HCT116 (cell line): ENCODE measurements at regions not wholly inside any gene's neighbourhood (a gene's known extent, or its start where the extent isn't known, plus 50 kb on each side); places are given as distances from the start of the nearest gene placed in this dataset.

Experiments used
- ATAC-seq: fragments of 200-7000 bp; cut with Tn5 transposase; 2 replicates; pipeline ENCODE4 v1.9.1; 2020; ENCODE audit warnings: mild to moderate bottlenecking, moderate library complexity
- BruUV-seq: library from RNA; stranded (reverse); fragments of 400-500 nt; replicated peaks from 2 replicates; lab custom pipeline; 2021; lab: Mats Ljungman, UMichigan
- CTCF ChIA-PET: fragments of 300-600 bp; sonication (Branson Sonifier 250); formaldehyde crosslinking; loops from one replicate; lab custom pipeline; 2021; ENCODE audit warnings: antibody characterized with exemption; lab: Charles Lee
- POLR2A ChIA-PET: fragments of 300-600, 350-600 bp; sonication (Branson Sonifier 250); formaldehyde crosslinking; loops from one replicate; lab custom pipeline; 2021; ENCODE audit warnings: antibody characterized with exemption; lab: Charles Lee
- RAD21 ChIA-PET, 2 experiments: fragments of 300-600 bp; sonication (Branson Sonifier 250); formaldehyde crosslinking; loops; one replicate each; lab custom pipeline; 2023; ENCODE audit warnings: low total read pairs in 2 of 2; ENCODE audit not compliant: uncharacterized antibody in 2 of 2, unreplicated experiment in 2 of 2, low non-redundant PET in 1 of 2; lab: Charles Lee
- DNase-seq: peaks from one replicate; pipeline ENCODE4 v3.0.0-alpha.2; 2010; ENCODE audit warnings: low read depth, low spot score
- H2AFZ ChIP-seq: fragments of 200-600 bp; shearing (Covaris generic), sonication (generic); 2 replicates; pipeline ENCODE4 v1.6.1; 2017; ENCODE audit warnings: low read depth, mixed run types, mixed read lengths, antibody characterized with exemption, low read length; ENCODE audit not compliant: poor library complexity, severe bottlenecking
- H3K27ac ChIP-seq: 2 replicates; pipeline ENCODE4 v1.5.1; 2012; ENCODE audit warnings: low read depth, low read length
- H3K27me3 ChIP-seq: fragments of 200-600 bp; sonication (generic); 2 replicates; pipeline ENCODE4 v1.6.1; 2016; ENCODE audit warnings: mixed run types, low read length, mixed read lengths; ENCODE audit not compliant: insufficient read depth
- H3K36me3 ChIP-seq, 2 experiments: fragments of 200-500 bp in 1 of 2; fragments of 200-600 bp in 1 of 2; sonication (Bioruptor generic) in 1 of 2; sonication (generic) in 1 of 2; 2 replicates each; pipeline versions ENCODE4 v1.5.1 to v1.6.1; 2014 to 2016; ENCODE audit warnings: low read length in 2 of 2, inconsistent platforms in 1 of 2, mixed read lengths in 1 of 2, mixed run types in 1 of 2; ENCODE audit not compliant: insufficient read depth in 2 of 2, control insufficient read depth in 1 of 2
- H3K4me1 ChIP-seq, 2 experiments: fragments of 200-600 bp in 1 of 2; sonication (generic) in 1 of 2; 2 replicates each; pipeline versions ENCODE4 v1.5.1 to v1.6.1; 2012 to 2017; ENCODE audit warnings: low read length in 2 of 2, inconsistent platforms in 1 of 2, mild to moderate bottlenecking in 1 of 2, mixed read lengths in 1 of 2, mixed run types in 1 of 2, moderate library complexity in 1 of 2; ENCODE audit not compliant: insufficient read depth in 2 of 2, control insufficient read depth in 1 of 2
- H3K4me2 ChIP-seq: fragments of 200-600 bp; sonication (generic); 2 replicates; pipeline ENCODE4 v1.6.1; 2017; ENCODE audit warnings: mixed run types, low read length, mixed read lengths
- H3K4me3 ChIP-seq, 2 experiments: fragments of 200-600 bp in 1 of 2; sonication (generic) in 1 of 2; replicated peaks in 1 of 2; 2 replicates each; pipeline ENCODE4 v1.5.1; 2011 to 2016; ENCODE audit warnings: low read length in 2 of 2, control low read depth in 1 of 2, low read depth in 1 of 2, mild to moderate bottlenecking in 1 of 2, mixed read lengths in 1 of 2, mixed run types in 1 of 2
- H3K79me2 ChIP-seq: fragments of 200-600 bp; sonication (generic); 2 replicates; pipeline ENCODE4 v1.6.1; 2017; ENCODE audit warnings: mild to moderate bottlenecking, mixed run types, low read length, moderate library complexity, mixed read lengths; ENCODE audit not compliant: insufficient read depth
- H3K9ac ChIP-seq: fragments of 200-600 bp; sonication (generic); 2 replicates; pipeline ENCODE4 v1.6.1; 2016; ENCODE audit warnings: low read length, mixed read lengths
- H3K9me2 ChIP-seq: fragments of 200-600 bp; sonication (generic), shearing (Covaris generic); 2 replicates; pipeline ENCODE4 v1.6.1; 2017; ENCODE audit warnings: mixed run types, mild to moderate bottlenecking, moderate library complexity; ENCODE audit not compliant: insufficient read depth
- H3K9me3 ChIP-seq, 2 experiments: fragments of 200-500 bp in 1 of 2; fragments of 200-600 bp in 1 of 2; sonication (Bioruptor generic) in 1 of 2; sonication (generic) in 1 of 2; 2 replicates each; pipeline ENCODE4 v1.6.1; 2014 to 2017; ENCODE audit warnings: low read length in 2 of 2, mixed read lengths in 2 of 2, inconsistent platforms in 1 of 2, low read depth in 1 of 2, mild to moderate bottlenecking in 1 of 2, mixed run types in 1 of 2, moderate library complexity in 1 of 2; ENCODE audit not compliant: control insufficient read depth in 1 of 2, insufficient read depth in 1 of 2
- H4K20me1 ChIP-seq: fragments of 200-600 bp; sonication (generic), shearing (Covaris generic); 2 replicates; pipeline ENCODE4 v1.6.1; 2017; ENCODE audit warnings: mixed run types, mild to moderate bottlenecking, moderate library complexity; ENCODE audit not compliant: insufficient read depth
- CEBPB ChIP-seq: IDR thresholded peaks from 2 replicates; pipeline ENCODE4 v1.6.1; 2012; ENCODE audit warnings: low read depth
- EGR1 ChIP-seq: IDR thresholded peaks from 2 replicates; pipeline ENCODE4 v1.6.1; 2012; ENCODE audit warnings: low read depth
- ELF1 ChIP-seq: IDR thresholded peaks from 2 replicates; pipeline ENCODE4 v1.6.1; 2012; ENCODE audit warnings: low read depth, borderline replicate concordance
- EZH2 ChIP-seq: fragments of 200-600 bp; sonication (generic); IDR thresholded peaks from 2 replicates; pipeline ENCODE4 v1.6.1; 2017; ENCODE audit warnings: antibody characterized with exemption, mixed run types
- EZH2phosphoT487 ChIP-seq: fragments of 200-600 bp; IDR thresholded peaks from 2 replicates; pipeline ENCODE4 v1.6.1; 2018; ENCODE audit warnings: antibody characterized with exemption, borderline replicate concordance
- RAD21 ChIP-seq: IDR thresholded peaks from 2 replicates; pipeline ENCODE4 v1.6.1; 2012; ENCODE audit warnings: low read depth, mild to moderate bottlenecking
- ZBTB33 ChIP-seq: IDR thresholded peaks from 2 replicates; pipeline ENCODE4 v1.6.1; 2011; ENCODE audit warnings: mild to moderate bottlenecking, low read length, moderate library complexity; ENCODE audit not compliant: insufficient replicate concordance; ENCODE audit errors: extremely low read depth
- intact Hi-C: fragments of 100-400 bp; cut with micrococcal nuclease; formaldehyde crosslinking; loops from 2 replicates; pipeline ENCODE4 v1.10.0; 2022
- TF ChIP-seq, protein P1 (sequence below): IDR thresholded peaks from 2 replicates; pipeline ENCODE4 v1.6.1; 2012
- TF ChIP-seq, protein P2 (sequence below): IDR thresholded peaks from 2 replicates; pipeline ENCODE4 v1.6.1; 2012; ENCODE audit warnings: low read depth

GRCh38 chr5:4520559-4520958 is 619.6 kb upstream of the ADAMTS16 start:
- Histone ChIP-seq H4K20me1 (no peaks in the 10 kb centered on the region), H3K79me2 (no peaks in the 10 kb centered on the region), H2AFZ (no peak overlapping the region), H3K36me3 (no peaks in the 10 kb centered on the region), H3K9me2 (no peaks in the 10 kb centered on the region), H3K4me1 (no peaks in the 10 kb centered on the region), H3K9ac (no peak overlapping the region), H3K4me2 (no peak overlapping the region), H3K27me3 (no peaks in the 10 kb centered on the region), H3K4me3 (no peak overlapping the region), H3K27ac (no peak overlapping the region), H3K9me3 (peaks cover 8 to 33% of the 10 kb centered on the region in 2 experiments; a peak in 2 of 4 replicates)
- TF ChIP-seq EZH2, result no peak
- no peak for TF ChIP-seq EZH2phosphoT487
- TF ChIP-seq ZBTB33, result no peak
- TF ChIP-seq CEBPB, result no peak
- TF ChIP-seq ELF1, result no peak
- TF ChIP-seq, protein P1, sequence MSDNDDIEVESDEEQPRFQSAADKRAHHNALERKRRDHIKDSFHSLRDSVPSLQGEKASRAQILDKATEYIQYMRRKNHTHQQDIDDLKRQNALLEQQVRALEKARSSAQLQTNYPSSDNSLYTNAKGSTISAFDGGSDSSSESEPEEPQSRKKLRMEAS, result no peak
- TF ChIP-seq, protein P2, sequence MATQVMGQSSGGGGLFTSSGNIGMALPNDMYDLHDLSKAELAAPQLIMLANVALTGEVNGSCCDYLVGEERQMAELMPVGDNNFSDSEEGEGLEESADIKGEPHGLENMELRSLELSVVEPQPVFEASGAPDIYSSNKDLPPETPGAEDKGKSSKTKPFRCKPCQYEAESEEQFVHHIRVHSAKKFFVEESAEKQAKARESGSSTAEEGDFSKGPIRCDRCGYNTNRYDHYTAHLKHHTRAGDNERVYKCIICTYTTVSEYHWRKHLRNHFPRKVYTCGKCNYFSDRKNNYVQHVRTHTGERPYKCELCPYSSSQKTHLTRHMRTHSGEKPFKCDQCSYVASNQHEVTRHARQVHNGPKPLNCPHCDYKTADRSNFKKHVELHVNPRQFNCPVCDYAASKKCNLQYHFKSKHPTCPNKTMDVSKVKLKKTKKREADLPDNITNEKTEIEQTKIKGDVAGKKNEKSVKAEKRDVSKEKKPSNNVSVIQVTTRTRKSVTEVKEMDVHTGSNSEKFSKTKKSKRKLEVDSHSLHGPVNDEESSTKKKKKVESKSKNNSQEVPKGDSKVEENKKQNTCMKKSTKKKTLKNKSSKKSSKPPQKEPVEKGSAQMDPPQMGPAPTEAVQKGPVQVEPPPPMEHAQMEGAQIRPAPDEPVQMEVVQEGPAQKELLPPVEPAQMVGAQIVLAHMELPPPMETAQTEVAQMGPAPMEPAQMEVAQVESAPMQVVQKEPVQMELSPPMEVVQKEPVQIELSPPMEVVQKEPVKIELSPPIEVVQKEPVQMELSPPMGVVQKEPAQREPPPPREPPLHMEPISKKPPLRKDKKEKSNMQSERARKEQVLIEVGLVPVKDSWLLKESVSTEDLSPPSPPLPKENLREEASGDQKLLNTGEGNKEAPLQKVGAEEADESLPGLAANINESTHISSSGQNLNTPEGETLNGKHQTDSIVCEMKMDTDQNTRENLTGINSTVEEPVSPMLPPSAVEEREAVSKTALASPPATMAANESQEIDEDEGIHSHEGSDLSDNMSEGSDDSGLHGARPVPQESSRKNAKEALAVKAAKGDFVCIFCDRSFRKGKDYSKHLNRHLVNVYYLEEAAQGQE, result no peak
- no peak for TF ChIP-seq EGR1
- TF ChIP-seq RAD21, result no peak
- ChIA-PET CTCF (no interaction called here), RAD21 (no interaction called here), POLR2A (no interaction called here)
- intact Hi-C loops, result no loop called here
- DNase-seq (no peak), ATAC-seq (no peak)
- BruUV-seq, result no TSS peak
